ENCODE measurements at regions not wholly inside any gene's neighbourhood (a gene's known extent, or its start where the extent isn't known, plus 50 kb on each side); places are given as distances from the start of the nearest gene placed in this dataset.

DNA sequence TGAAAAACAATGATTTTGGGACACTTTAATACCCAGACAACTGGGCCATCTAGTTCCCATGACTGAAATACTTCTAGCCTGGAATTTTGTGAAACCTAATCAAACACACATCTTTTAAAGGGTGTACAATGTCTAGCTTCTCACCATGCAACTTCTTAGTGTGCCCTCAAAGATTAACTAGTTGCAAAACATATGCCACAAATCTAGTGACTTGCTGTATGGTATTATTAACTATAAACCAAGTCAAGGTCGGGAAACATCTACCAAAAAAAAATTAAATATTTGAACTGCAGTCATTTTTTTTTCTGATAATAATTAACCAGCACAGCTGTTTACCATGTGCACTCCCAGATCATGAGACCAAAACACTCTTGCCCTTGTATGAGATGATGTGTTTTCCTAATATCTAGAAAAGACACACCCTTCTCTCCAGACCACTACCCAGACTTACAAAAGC is 171.8 kb upstream of the FOXN3 start:
- intact Hi-C loops (cut with DNase I), result no loop called here
- DNase-seq (ENCODE audit: low spot score), result no peak

GRCh38 chr14:89588016-89588415 is 171.0 kb upstream of the FOXN3 start:
- no peak for DNase-seq (ENCODE audit: low spot score)
- intact Hi-C loops (cut with DNase I), result no loop called here

- intact Hi-C loops (cut with DNase I), result no loop called here
- DNase-seq (ENCODE audit: low spot score), result no peak
Observed at GRCh38 chr14:89587136-89587420, 170.0 kb upstream of the FOXN3 start.

GRCh38 chr14:89586258-89587135 is 169.5 kb upstream of the FOXN3 start:
- no peak for DNase-seq (ENCODE audit: low spot score)
- intact Hi-C loops (cut with DNase I), result no loop called here

- intact Hi-C loops (cut with DNase I), result no loop called here
- DNase-seq (ENCODE audit: low spot score), result no peak
Observed at GRCh38 chr14:89578156-89578555, 161.1 kb upstream of the FOXN3 start.

DNA sequence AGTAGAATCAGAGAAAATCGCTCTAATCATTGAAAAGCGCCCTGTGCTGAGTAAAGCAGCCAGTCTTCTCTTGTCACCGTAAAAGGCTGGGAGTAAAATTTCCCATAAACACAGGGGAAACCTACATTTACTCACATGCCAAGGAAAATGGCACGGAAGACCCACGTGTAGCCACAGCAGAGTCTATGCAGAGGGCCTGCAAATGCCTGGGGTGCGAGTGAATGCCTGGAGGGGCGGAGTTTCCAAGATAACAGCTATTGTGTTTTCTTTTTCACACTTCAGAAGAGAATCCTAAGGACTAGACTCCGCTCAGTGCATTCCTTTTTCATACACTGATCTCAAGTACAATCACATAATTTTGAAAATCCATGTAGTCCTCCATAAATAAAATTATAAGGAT is 159.9 kb upstream of the FOXN3 start:
- intact Hi-C loops (cut with DNase I), result no loop called here
- no peak for DNase-seq (ENCODE audit: low spot score)

DNA sequence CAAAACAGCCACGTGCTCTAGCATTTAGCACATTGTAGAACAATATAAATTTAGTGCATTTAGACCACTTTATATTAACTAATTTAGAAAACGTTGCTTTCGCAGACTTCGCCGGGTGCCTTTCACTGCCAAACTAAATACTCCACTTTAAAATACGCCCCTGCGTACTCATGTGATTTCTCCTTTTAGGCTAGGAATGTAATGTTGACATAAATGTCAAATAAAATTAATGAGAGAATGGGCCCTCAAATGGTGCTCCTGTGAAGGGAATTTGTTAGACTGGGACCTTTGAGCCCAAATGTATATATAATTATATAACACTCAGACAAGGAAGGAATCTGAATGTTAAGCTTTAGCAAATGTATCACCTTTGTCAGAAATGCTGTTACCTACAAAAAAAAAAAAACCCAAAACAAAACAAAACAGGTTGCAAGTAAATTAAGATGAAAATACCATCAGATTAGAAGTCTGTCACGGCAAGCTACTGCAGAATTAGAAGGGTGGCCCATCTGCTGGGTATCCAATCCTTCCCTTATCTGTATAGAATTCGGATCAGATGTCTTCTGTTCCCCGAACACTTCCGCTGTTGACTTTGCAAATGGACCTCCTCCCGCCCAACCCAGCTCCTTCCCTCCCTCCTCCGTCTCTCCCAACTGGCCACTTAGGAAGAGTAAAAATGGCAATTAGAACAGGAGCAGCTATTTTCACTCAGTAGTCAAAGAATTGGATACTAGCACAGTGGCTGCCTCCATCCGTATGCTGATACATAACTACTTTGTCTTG is 159.3 kb upstream of the FOXN3 start:
- intact Hi-C loops (cut with DNase I), result no loop called here
- no peak for DNase-seq (ENCODE audit: low spot score)

DNA sequence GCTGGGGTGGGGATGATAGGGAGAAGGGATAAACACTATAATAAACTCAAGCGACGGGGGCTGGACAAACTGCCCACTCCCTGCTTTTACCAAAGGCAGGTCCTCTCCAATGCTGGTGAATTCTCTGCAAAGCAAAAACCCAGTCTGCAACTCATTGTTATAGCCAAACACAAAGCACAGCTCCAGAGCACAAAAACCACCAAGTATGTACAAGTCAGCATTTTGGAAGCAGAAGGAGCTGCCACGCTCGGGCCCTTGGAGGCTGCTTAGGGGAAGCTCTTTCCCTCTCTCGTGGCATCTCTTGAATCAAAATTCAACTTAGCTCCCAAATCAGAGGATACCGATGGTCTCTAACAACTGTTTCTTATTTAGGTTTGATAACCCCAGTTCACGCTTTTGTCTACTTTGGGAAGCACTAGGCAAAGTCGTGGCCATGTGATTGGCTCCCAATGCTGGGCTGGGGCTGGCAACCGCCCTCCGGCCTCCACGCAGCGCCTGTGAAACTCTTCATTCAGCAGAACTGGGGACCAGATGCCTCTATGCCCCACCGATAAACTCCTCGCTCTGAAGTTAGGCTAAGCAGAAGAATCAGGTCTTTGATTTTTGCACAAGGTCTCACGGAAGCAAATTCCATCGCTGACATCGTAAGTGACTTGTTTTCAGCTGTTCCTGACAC is 158.5 kb upstream of the FOXN3 start:
- intact Hi-C loops (cut with DNase I), result no loop called here
- no peak for DNase-seq (ENCODE audit: low spot score)

DNA sequence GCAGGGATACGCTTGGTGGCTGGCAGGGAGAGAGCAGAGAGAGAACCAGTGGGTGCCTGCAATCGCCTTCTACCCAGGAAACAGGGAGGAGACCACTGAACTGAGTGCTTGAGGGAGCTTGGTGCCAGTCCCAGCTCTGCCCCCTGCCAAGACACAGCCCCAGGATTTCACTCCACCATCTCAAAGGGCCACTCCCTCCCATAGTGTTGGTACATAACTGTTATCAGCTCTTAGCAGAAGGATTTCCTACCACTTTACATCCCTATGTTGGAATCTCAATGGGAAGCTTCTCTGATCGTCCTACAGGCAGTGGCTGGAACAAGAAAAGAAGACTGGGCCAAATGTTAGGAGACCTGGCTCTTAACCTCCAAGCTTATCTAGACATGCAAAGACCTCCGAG is 157.4 kb upstream of the FOXN3 start:
- DNase-seq (ENCODE audit: low spot score), result no peak
- intact Hi-C loops (cut with DNase I), result no loop called here

GRCh38 chr14:89573399-89573657 is 156.3 kb upstream of the FOXN3 start:
- intact Hi-C loops (cut with DNase I), result no loop called here

DNA sequence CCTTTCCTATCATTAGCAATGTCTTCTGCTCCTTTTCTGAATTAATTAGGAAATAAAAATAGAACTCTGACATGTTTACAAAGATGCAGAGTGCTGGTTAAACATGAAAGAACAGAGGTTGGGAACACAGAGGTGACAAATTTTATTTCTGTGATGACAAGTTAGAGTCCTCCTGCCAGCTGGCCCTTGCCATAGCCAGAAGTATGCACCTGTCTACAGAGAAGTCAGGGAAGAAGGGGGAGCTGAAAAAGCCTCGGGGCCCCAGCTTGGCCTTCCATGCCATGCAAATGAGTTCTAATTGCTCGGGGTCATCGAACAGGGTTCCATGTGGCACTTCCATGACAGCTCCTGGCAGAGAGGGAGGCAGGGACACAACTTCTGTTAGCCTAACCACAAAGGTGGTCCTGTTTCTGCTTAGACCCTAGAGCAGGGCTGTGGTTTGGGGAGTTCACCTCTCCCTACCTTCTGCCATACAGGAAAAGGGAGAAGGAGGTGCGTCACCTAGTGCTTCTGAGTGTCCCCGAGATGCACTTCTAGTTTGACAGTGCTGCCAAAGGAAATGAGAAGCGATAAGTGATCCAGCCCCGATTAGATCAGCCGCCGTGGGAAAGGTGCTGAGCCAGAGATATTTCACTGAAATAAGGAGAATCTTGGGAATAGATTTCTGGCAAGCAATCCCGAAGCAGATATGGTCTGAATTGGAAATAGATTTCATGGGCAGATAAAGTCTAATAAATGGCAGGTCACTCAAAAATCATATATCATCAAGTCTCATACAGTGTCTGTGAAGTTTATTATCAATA is 155.8 kb upstream of the FOXN3 start:
- intact Hi-C loops (cut with DNase I), result no loop called here
- DNase-seq (ENCODE audit: low spot score), result no peak

More at GRCh38 chr14:89573399-89573657, 156.3 kb upstream of the FOXN3 start:
- no peak for DNase-seq (ENCODE audit: low spot score)

DNA sequence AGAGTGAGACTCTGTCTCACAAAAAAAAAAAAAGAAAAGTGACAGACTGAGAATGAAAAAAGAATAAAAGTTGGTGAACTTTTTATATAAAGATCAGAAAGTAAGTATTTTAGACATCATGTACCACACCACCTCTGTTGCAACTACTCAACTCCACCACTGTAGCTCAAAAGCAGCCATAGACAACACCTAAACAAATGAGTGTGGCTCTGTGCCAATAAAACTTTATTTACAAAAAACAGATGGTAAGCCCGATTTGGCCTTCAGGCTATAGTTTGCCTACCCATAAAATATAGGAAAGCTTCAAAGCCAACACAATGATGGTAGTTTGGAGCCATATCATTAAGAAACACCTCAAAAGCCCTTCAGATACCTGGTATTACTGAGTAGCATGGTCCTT is 154.5 kb upstream of the FOXN3 start:
- DNase-seq (ENCODE audit: low spot score), result no peak
- intact Hi-C loops (cut with DNase I), result no loop called here

DNA sequence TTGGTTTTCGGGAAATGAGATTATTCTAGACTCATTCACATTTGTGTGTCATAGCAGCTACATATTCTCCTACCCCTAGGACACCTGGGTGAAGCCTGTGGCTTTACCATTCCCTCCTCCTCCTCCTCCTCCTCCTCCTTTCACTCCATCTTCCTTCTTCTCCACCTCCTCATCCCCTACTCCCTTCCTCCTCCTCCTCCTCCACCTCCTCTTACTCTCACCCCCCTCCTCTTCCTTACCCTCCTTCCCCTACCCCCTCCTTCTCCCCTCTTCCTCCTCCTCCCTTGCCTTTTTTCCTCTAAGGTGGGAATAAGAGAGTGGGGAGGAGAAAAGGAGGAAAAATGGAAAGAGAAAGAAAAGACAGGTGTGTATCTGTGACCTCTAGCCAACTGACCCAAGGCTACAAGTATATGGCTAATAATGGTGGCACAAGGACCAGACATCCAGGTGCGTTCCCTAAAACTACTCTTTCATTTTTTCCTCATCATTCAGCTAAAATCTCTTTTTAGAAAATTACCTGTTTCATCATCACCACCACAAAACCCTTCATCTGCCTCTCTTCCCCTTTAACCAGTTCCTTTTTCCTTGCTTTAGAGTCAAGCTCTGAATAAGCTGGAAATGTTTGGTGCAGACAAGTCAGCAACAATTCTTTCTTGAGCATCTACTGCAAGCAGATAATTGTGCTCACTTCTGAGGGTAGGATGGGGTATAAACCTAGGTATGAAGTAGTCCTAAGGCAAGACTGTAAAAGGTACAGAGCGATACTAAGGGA is 149.8 kb upstream of the FOXN3 start:
- no peak for DNase-seq (ENCODE audit: low spot score)
- intact Hi-C loops (cut with DNase I), result loop anchor here (5.0 kb wide), 1 partner anchor 150 kb away; the partner anchor contains the start of gene FOXN3

DNA sequence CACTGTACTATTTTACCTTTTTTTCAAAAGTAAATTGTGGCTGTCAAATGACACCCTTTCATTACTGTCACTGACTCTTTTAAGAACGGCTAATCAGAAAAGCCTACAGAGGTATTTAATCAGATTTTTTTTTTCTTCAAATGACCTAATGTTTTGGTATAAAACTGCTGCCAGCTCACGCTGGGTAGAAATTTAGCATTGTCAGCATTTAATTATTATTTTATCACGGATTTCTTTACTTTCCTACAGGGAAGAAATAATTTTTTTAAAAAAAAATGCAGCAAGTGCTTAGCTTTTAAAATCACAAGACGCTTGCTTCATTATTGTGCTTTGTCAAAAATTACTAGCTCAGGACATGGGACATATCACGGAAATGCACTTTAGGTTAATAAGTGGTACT is 149.1 kb upstream of the FOXN3 start:
- no peak for DNase-seq (ENCODE audit: low spot score)
- intact Hi-C loops (cut with DNase I), result loop anchor here (5.0 kb wide), 1 partner anchor 149 kb away; the partner anchor contains the start of gene FOXN3

DNA sequence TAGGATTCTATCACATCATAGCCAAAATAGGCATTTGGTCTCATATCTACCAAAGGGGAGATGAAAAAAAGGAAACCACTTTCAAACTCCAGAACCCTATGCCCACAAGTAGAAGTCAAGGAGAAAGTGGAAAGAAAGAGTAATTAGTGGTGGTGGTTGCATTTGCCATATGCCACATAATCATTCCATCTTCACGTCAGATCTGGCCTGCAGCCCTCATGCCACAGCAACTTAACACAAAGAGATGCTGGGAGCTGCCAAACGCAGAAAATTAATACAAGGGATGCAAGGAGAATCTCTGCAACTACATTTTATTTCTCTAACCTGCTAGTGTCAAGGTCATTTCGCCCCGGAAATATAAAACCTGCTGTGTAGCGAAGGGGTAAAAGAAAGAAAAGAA is 148.6 kb upstream of the FOXN3 start:
- no peak for DNase-seq (ENCODE audit: low spot score)
- intact Hi-C loops (cut with DNase I), result loop anchor here (5.0 kb wide), 1 partner anchor 148 kb away; the partner anchor contains the start of gene FOXN3

DNA sequence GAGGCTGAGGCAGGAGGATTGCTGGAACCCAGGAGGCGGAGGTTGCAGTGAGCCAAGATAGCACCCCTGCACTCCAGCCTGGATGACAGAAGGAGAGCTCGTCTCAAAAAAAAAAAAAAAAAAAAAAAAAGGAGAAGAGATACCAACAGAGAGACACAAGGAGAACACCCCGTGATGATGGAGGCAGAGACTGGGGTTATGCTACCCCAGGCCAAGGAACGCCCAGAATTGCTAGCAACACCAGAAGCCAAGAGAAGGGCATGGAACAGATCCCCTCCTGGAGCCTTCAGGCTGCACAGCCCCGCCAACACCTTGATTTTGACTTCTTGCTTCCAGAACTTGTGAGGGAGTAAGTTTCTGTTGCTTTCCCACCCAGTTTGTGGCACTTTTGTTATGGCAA is 148.0 kb upstream of the FOXN3 start:
- intact Hi-C loops (cut with DNase I), result loop anchor here (5.0 kb wide), 1 partner anchor 148 kb away; the partner anchor contains the start of gene FOXN3
- DNase-seq (ENCODE audit: low spot score), result no peak

DNA sequence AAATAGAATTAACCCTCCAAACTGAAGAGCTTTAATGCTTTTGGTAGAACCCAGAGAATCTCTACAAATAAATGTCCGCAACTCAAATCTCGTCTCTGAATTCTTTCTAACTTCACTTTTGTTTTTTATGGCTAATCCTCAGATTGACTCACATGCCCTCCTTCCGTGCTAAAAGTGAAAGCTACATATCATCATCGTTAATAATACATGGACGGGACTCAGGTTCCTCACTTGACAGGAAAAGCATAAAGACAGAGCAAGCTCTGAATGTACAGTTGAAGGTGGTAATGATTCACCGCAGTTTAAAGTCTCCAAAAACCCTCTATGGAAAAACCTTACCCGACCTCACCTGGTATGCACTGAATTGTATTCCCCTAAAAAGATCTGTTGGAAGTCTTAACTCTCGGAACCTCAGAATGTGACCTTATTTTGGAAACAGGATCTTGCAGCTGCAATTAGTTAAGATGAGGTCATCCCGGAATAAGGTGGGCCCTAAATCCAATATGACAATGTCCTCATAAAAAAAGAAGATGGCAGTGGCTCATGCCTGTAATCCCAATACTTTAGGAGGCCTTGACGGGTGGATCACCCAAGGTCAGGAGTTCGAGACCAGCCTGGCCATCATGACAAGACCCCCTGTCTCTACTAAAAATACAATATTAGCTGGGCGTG is 147.4 kb upstream of the FOXN3 start:
- DNase-seq (ENCODE audit: low spot score), result no peak
- intact Hi-C loops (cut with DNase I), result no loop called here

- intact Hi-C loops (cut with DNase I), result no loop called here
- DNase-seq (ENCODE audit: low spot score), result no peak
Observed at GRCh38 chr14:89563471-89563870, 146.4 kb upstream of the FOXN3 start.

Data from cardiac septum (tissue), 1 donor.